Breast epithelium (tissue), 3 donors: ENCODE measurements at regions not wholly inside any gene's neighbourhood (a gene's known extent, or its start where the extent isn't known, plus 50 kb on each side); places are given as distances from the start of the nearest gene placed in this dataset.
"Not testable (repeated sequence)": the region's sequence is repeated elsewhere in the genome, so short reads cannot be mapped to it uniquely, and the experiment has no call there.

Source experiments
- POLR2A ChIP-seq: fragments of 450-650 bp; IDR thresholded peaks from one replicate; pipeline ENCODE4 v1.6.1; 2016; ENCODE audit warnings: antibody characterized with exemption, mild to moderate bottlenecking, moderate library complexity
- POLR2AphosphoS5 ChIP-seq, 3 donors: sonication (generic); formaldehyde crosslinking; IDR thresholded peaks; one replicate each; pipeline ENCODE4 v1.6.1; 2017; ENCODE audit warnings: antibody characterized with exemption in 3 of 3
- TF ChIP-seq, protein P1 (sequence below), 3 donors: fragments of 450-650 bp; IDR thresholded peaks; one replicate each; pipeline ENCODE4 v1.5.1; 2016 to 2017; ENCODE audit warnings: antibody characterized with exemption in 3 of 3, mild to moderate bottlenecking in 3 of 3, moderate library complexity in 3 of 3

DNA sequence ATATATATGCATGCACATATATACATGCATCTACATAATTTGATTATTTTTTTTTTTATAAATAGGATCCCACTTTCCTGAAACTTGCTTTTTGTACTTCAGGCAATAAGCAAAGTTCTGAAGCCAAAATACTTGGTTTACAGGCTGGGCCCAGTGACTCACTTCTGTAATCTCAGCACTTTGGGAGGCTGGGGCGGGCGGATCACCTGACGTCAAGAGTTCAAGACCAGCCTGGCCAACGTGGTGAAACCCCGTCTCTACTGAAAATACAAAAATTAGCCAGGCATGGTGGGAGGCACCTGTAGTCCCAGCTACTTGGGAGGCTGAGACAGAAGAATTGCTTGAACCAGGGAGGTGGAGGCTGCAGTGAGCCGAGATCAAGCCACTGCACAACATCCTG lies 51.0 kb upstream of the FOXN3 start:
- TF ChIP-seq, protein P1, sequence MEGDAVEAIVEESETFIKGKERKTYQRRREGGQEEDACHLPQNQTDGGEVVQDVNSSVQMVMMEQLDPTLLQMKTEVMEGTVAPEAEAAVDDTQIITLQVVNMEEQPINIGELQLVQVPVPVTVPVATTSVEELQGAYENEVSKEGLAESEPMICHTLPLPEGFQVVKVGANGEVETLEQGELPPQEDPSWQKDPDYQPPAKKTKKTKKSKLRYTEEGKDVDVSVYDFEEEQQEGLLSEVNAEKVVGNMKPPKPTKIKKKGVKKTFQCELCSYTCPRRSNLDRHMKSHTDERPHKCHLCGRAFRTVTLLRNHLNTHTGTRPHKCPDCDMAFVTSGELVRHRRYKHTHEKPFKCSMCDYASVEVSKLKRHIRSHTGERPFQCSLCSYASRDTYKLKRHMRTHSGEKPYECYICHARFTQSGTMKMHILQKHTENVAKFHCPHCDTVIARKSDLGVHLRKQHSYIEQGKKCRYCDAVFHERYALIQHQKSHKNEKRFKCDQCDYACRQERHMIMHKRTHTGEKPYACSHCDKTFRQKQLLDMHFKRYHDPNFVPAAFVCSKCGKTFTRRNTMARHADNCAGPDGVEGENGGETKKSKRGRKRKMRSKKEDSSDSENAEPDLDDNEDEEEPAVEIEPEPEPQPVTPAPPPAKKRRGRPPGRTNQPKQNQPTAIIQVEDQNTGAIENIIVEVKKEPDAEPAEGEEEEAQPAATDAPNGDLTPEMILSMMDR (IDR thresholded peaks at IDR 0.05) = not testable (repeated sequence)
- TF ChIP-seq POLR2A; POLR2AphosphoS5 (IDR thresholded peaks at IDR 0.05): not testable (repeated sequence)
